PC-9 (cell line): ENCODE measurements at regions not wholly inside any gene's neighbourhood (a gene's known extent, or its start where the extent isn't known, plus 50 kb on each side); places are given as distances from the start of the nearest gene placed in this dataset.
A peak's percentile ranks its signal among the peaks of the same experiment; 100 is the strongest.
"Not testable (repeated sequence)": the region's sequence is repeated elsewhere in the genome, so short reads cannot be mapped to it uniquely, and the experiment has no call there.

Experiments used
- BruUV-seq: library from RNA; stranded (reverse); fragments of 400-500 nt; replicated peaks from 2 replicates; lab custom pipeline; 2021; lab: Mats Ljungman, UMichigan
- CTCF ChIA-PET: fragments of 300-600 bp; sonication (Branson Sonifier 250); formaldehyde crosslinking; loops from one replicate; lab custom pipeline; 2022; ENCODE audit warnings: antibody characterized with exemption; lab: Charles Lee
- POLR2A ChIA-PET: fragments of 300-600 bp; sonication (Branson Sonifier 250); formaldehyde crosslinking; loops from one replicate; lab custom pipeline; 2022; ENCODE audit warnings: antibody characterized with exemption; ENCODE audit not compliant: unreplicated experiment; lab: Charles Lee
- DNase-seq, 2 experiments: peaks; one replicate each; pipeline versions ENCODE4 v3.0.0 to v3.0.0-alpha.2; 2015 to 2022; ENCODE audit warnings: mixed read lengths in 1 of 2
- H2AFZ ChIP-seq: fragments of 200-600 bp; sonication (generic); 2 replicates; pipeline ENCODE4 v1.8.1; 2017; ENCODE audit warnings: antibody characterized with exemption
- H3F3A ChIP-seq: fragments of 200-600 bp; sonication (generic); 2 replicates; pipeline ENCODE4 v1.8.1; 2017; ENCODE audit warnings: antibody characterized with exemption, mild to moderate bottlenecking, low read depth; ENCODE audit not compliant: insufficient read depth
- H3K27ac ChIP-seq: fragments of 200-600 bp; sonication (generic); 2 replicates; pipeline ENCODE4 v1.6.1; 2016; ENCODE audit warnings: mixed run types
- H3K27me3 ChIP-seq: fragments of 200-600 bp; sonication (generic); 2 replicates; pipeline ENCODE4 v1.6.1; 2016; ENCODE audit warnings: low read depth, mixed run types; ENCODE audit not compliant: insufficient read depth
- H3K36me3 ChIP-seq: fragments of 200-600 bp; sonication (generic); 2 replicates; pipeline ENCODE4 v1.6.1; 2016; ENCODE audit warnings: low read depth, mixed run types
- H3K4me1 ChIP-seq: fragments of 200-600 bp; sonication (generic); replicated peaks from 2 replicates; pipeline ENCODE4 v1.6.1; 2016; ENCODE audit warnings: mixed run types; ENCODE audit not compliant: insufficient read depth
- H3K4me2 ChIP-seq: fragments of 200-600 bp; sonication (generic); 2 replicates; pipeline ENCODE4 v1.6.1; 2017; ENCODE audit warnings: mixed run types
- H3K4me3 ChIP-seq: fragments of 200-600 bp; sonication (generic); 2 replicates; pipeline ENCODE4 v1.6.1; 2016; ENCODE audit warnings: mixed run types
- H3K79me2 ChIP-seq: fragments of 200-600 bp; sonication (generic); 2 replicates; pipeline ENCODE4 v1.6.1; 2017; ENCODE audit warnings: low read depth, mixed run types
- H3K9me2 ChIP-seq: fragments of 200-600 bp; sonication (generic); 2 replicates; pipeline ENCODE4 v1.8.1; 2017; ENCODE audit warnings: mild to moderate bottlenecking; ENCODE audit not compliant: insufficient read depth
- H3K9me3 ChIP-seq: fragments of 200-600 bp; sonication (generic); 2 replicates; pipeline ENCODE4 v1.8.1; 2016; ENCODE audit warnings: low read depth; ENCODE audit not compliant: insufficient read depth
- H4K20me1 ChIP-seq: fragments of 200-600 bp; sonication (generic); 2 replicates; pipeline ENCODE4 v1.8.1; 2017; ENCODE audit not compliant: insufficient read depth
- CTCF ChIP-seq: fragments of 200-600 bp; sonication (generic); conservative IDR thresholded peaks from 2 replicates; pipeline ENCODE4 v1.6.1; 2017; ENCODE audit warnings: mixed run types, antibody characterized with exemption, mild to moderate bottlenecking, moderate library complexity
- EZH2 ChIP-seq: fragments of 200-600 bp; sonication (generic); IDR thresholded peaks from 2 replicates; pipeline ENCODE4 v1.8.0; 2017; ENCODE audit warnings: antibody characterized with exemption, low read depth
- intact Hi-C: fragments of 100-400 bp; cut with micrococcal nuclease; formaldehyde crosslinking; loops from one replicate; pipeline ENCODE4 v1.10.0; 2022; ENCODE audit not compliant: unreplicated experiment

- peak overlapping the region; percentile 46 for H3K4me2 ChIP-seq
Observed at GRCh38 chr12:42023733-42024494, 120.8 kb downstream of the GXYLT1 start.

GRCh38 chr12:42021937-42022336 is 122.7 kb downstream of the GXYLT1 start:
- H3K27me3 ChIP-seq, H3K4me3 ChIP-seq, CTCF ChIA-PET, H3K9me2 ChIP-seq, DNase-seq, H3K4me2 ChIP-seq, POLR2A ChIA-PET, H3K79me2 ChIP-seq, H3K9me3 ChIP-seq, H2AFZ ChIP-seq, H3K4me1 ChIP-seq, H4K20me1 ChIP-seq, H3F3A ChIP-seq, H3K36me3 ChIP-seq, BruUV-seq, H3K27ac ChIP-seq: not testable (repeated sequence)
- intact Hi-C loops, result loop anchor here (5.0 to 10.0 kb wide), 2 partner anchors 760 to 1077 kb away; no protein-coding TSS in a partner anchor

More at GRCh38 chr12:42023733-42024494, 120.8 kb downstream of the GXYLT1 start:
- no peak overlapping the region for H3K27ac ChIP-seq
- POLR2A ChIA-PET, result no interaction called here
- H3K4me3 ChIP-seq, result no peak overlapping the region
- no peaks in the 10 kb centered on the region for H3K9me3 ChIP-seq
- H3K36me3 ChIP-seq, result no peaks in the 10 kb centered on the region
- H3K9me2 ChIP-seq, result no peaks in the 10 kb centered on the region
- H3K4me1 ChIP-seq, result no peaks in the 10 kb centered on the region
- H2AFZ ChIP-seq, result no peak overlapping the region; the same call in 1 of the 2 replicates
- no peaks in the 10 kb centered on the region for H3F3A ChIP-seq
- peak; percentile 87 for TF ChIP-seq CTCF
- no peak for TF ChIP-seq EZH2
- intact Hi-C loops, result loop anchor here (1.0 to 10.0 kb wide), 3 partner anchors 747 to 1079 kb away; no protein-coding TSS in a partner anchor
- no peaks in the 10 kb centered on the region for H3K27me3 ChIP-seq
- CTCF ChIA-PET, result interaction anchor here (0.8 to 1.3 kb wide), 4 partner anchors 68 to 760 kb away, joined by 3 to 5 read pairs (median 4); no protein-coding TSS in a partner anchor
- H3K79me2 ChIP-seq, result no peaks in the 10 kb centered on the region
- H4K20me1 ChIP-seq, result no peaks in the 10 kb centered on the region
- no TSS peak for BruUV-seq
- DNase-seq, result peak; percentile 37 to 64

GRCh38 chr12:42021469-42021868 is 123.2 kb downstream of the GXYLT1 start:
- no peak overlapping the region for H3K4me2 ChIP-seq
- H3K9me2 ChIP-seq, result no peaks in the 10 kb centered on the region
- no peak overlapping the region for H2AFZ ChIP-seq
- no peak overlapping the region for H3K27ac ChIP-seq
- no peaks in the 10 kb centered on the region for H3K36me3 ChIP-seq
- H4K20me1 ChIP-seq, result no peaks in the 10 kb centered on the region
- H3K4me3 ChIP-seq, result no peak overlapping the region
- no peak for DNase-seq
- no peaks in the 10 kb centered on the region for H3K4me1 ChIP-seq
- ChIA-PET POLR2A (no interaction called here), CTCF (interaction anchor here (0.7 kb wide), 1 partner anchor 449 kb away, joined by 6 read pairs; no protein-coding TSS in a partner anchor)
- BruUV-seq, result no TSS peak
- TF ChIP-seq EZH2, result no peak
- no peak for TF ChIP-seq CTCF
- H3K9me3 ChIP-seq, result no peaks in the 10 kb centered on the region
- no peaks in the 10 kb centered on the region for H3K27me3 ChIP-seq
- H3F3A ChIP-seq, result no peaks in the 10 kb centered on the region
- no peaks in the 10 kb centered on the region for H3K79me2 ChIP-seq
- intact Hi-C loops, result loop anchor here (5.0 to 10.0 kb wide), 2 partner anchors 759 to 1077 kb away; no protein-coding TSS in a partner anchor
